OCI-LY1 (cell line): ENCODE measurements at regions not wholly inside any gene's neighbourhood (a gene's known extent, or its start where the extent isn't known, plus 50 kb on each side); places are given as distances from the start of the nearest gene placed in this dataset.

ENCODE experiments used
- EZH2 ChIP-seq: fragments of 200-600 bp; sonication (generic), shearing (Covaris generic); IDR thresholded peaks from 2 replicates; pipeline ENCODE4 v1.8.0; 2017; ENCODE audit warnings: borderline replicate concordance, mixed run types, mild to moderate bottlenecking, antibody characterized with exemption, low read length, moderate library complexity, mixed read lengths
- TF ChIP-seq, protein P1 (sequence below): fragments of 200-600 bp; sonication (generic), shearing (Covaris generic); IDR thresholded peaks from 2 replicates; pipeline ENCODE4 v1.5.1; 2017; ENCODE audit warnings: mild to moderate bottlenecking, antibody characterized with exemption, low read length, moderate library complexity, mixed read lengths

DNA sequence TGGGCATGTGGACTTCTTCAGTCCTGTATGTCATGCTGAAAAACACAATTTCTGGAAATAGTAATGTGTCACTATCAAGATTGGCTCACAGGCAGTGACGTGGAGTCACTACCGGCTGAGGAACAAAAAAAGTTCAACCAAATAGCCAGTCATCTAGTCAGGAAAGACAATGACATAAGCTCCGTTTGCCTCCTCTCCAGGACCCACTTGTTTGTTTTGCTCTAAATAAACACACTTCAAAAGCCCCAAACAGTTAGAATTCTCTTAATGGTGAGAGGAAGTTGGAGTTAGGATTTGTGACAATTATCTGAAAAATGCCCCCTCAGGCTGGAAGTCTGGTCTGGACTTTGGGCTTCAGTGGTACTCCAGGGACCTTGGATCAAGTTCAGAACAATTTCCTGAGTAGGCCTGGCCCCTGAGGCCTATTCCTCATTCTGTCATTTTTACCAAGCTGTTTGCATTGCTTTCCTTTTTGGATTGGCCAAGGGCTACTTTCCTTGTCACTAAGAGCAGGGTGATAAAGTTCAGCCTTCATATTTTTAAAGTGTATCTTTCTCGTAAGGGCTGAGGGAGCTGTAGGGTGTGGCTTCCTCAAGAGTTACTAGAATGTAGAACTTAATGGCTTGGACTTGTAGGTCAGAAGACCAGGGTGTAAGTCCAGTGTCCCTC lies 98.9 kb downstream of the EOMES start:
- TF ChIP-seq, protein P1, sequence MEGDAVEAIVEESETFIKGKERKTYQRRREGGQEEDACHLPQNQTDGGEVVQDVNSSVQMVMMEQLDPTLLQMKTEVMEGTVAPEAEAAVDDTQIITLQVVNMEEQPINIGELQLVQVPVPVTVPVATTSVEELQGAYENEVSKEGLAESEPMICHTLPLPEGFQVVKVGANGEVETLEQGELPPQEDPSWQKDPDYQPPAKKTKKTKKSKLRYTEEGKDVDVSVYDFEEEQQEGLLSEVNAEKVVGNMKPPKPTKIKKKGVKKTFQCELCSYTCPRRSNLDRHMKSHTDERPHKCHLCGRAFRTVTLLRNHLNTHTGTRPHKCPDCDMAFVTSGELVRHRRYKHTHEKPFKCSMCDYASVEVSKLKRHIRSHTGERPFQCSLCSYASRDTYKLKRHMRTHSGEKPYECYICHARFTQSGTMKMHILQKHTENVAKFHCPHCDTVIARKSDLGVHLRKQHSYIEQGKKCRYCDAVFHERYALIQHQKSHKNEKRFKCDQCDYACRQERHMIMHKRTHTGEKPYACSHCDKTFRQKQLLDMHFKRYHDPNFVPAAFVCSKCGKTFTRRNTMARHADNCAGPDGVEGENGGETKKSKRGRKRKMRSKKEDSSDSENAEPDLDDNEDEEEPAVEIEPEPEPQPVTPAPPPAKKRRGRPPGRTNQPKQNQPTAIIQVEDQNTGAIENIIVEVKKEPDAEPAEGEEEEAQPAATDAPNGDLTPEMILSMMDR = no peak
- no peak for TF ChIP-seq EZH2
